MG63 (cell line): ENCODE measurements at regions not wholly inside any gene's neighbourhood (a gene's known extent, or its start where the extent isn't known, plus 50 kb on each side); places are given as distances from the start of the nearest gene placed in this dataset.
"Not testable (repeated sequence)": the region's sequence is repeated elsewhere in the genome, so short reads cannot be mapped to it uniquely, and the experiment has no call there.

Source experiments
- DNase-seq: peaks from one replicate; pipeline ENCODE4 v3.0.0-alpha.2; 2020
- H3K27me3 ChIP-seq: fragments of 250-450 bp; sonication (Bioruptor Pico); 2 replicates; pipeline ENCODE4 v1.5.1; 2020; ENCODE audit warnings: mild to moderate bottlenecking, moderate library complexity
- H3K36me3 ChIP-seq: fragments of 250-450 bp; sonication (Bioruptor Pico); 2 replicates; pipeline ENCODE4 v1.5.1; 2020; ENCODE audit warnings: mild to moderate bottlenecking, moderate library complexity
- H3K4me3 ChIP-seq: fragments of 250-450 bp; sonication (Bioruptor Pico); 2 replicates; pipeline ENCODE4 v1.5.1; 2020; ENCODE audit warnings: mild to moderate bottlenecking, moderate library complexity
- H3K9me3 ChIP-seq: fragments of 250-450 bp; sonication (Bioruptor Pico); 2 replicates; pipeline ENCODE4 v1.5.1; 2020; ENCODE audit warnings: mild to moderate bottlenecking, moderate library complexity

GRCh38 chr2:173690349-173690748 lies 274.8 kb downstream of the SP3 start:
- H3K36me3 ChIP-seq = no peaks in the 10 kb centered on the region
- H3K9me3 ChIP-seq = no peaks in the 10 kb centered on the region
- no peak for DNase-seq
- no peak overlapping the region for H3K4me3 ChIP-seq
- no peaks in the 10 kb centered on the region for H3K27me3 ChIP-seq

- Histone ChIP-seq H3K36me3 (no peaks in the 10 kb centered on the region), H3K4me3 (no peak overlapping the region), H3K9me3 (no peaks in the 10 kb centered on the region), H3K27me3 (no peaks in the 10 kb centered on the region)
- no peak for DNase-seq
These were observed 273.1 kb downstream of the SP3 start for GRCh38 chr2:173692068-173692467.

- Histone ChIP-seq H3K36me3 (no peaks in the 10 kb centered on the region), H3K9me3 (no peaks in the 10 kb centered on the region), H3K27me3 (no peaks in the 10 kb centered on the region), H3K4me3 (no peak overlapping the region)
- DNase-seq = no peak
These were observed 272.1 kb downstream of the SP3 start for GRCh38 chr2:173693044-173693589.

GRCh38 chr2:173696274-173696673 lies 268.9 kb downstream of the SP3 start:
- no peak overlapping the region for H3K4me3 ChIP-seq
- H3K36me3 ChIP-seq = no peaks in the 10 kb centered on the region
- no peaks in the 10 kb centered on the region for H3K9me3 ChIP-seq
- no peak for DNase-seq
- no peaks in the 10 kb centered on the region for H3K27me3 ChIP-seq

DNA sequence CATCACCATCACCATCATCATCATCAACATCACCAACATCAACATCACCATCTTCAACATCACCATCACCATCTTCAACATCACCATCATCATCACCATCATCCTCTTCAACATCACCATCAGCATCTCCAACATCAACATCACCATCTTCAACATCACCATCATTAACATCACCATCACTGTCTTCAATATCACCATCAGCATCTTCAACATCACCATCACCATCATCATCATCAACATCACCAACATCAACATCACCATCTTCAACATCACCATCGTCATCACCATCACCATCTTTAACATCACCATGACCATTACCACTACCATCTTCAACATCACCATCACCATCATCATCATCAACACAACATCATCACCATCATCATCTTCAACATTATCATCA lies 267.2 kb downstream of the SP3 start:
- Histone ChIP-seq H3K9me3 (no peaks in the 10 kb centered on the region), H3K27me3 (no peaks in the 10 kb centered on the region), H3K4me3 (no peak overlapping the region), H3K36me3 (no peaks in the 10 kb centered on the region)
- no peak for DNase-seq

DNA sequence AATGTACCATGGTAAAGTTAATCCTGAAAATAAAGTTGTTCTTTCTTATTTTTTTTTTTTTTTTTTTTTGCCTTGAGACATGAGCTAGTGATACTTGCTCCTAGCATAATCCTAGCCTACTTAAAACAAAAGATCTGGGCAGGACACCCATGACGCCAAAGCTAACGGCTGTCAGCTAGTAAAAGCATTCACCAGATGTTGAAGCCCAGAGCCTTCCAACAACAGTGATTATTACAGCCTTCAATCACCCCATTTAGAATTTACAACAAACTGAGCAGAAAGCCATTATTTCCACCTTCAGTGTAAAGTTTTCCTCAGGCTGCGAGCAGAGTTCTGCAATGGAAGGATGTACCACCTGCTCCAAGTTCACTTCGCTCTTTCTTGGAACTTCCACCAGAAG lies 259.5 kb downstream of the SP3 start:
- Histone ChIP-seq H3K9me3 (no peaks in the 10 kb centered on the region), H3K27me3 (no peaks in the 10 kb centered on the region), H3K36me3 (no peaks in the 10 kb centered on the region), H3K4me3 (no peak overlapping the region)
- DNase-seq = no peak

DNA sequence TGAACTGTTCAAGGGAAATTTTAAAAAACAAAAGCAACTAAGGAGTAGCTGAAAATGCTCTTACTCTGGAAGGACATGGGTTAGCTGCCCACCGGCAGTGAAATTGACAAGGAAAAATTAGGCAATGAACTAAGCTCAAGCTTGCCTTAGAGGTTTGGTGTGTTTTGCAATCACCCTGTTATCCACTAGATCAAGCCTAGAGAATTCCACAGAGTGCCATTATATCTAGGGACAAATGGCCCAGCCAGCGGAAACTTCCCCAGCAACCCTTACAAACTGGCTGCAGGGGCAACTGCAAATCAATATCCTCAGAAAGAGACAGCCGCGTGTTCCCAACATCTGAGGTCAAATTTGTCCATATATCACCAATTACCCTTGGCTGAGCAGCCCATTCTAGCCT lies 258.2 kb downstream of the SP3 start:
- Histone ChIP-seq H3K9me3 (no peaks in the 10 kb centered on the region), H3K36me3 (no peaks in the 10 kb centered on the region)

GRCh38 chr2:173708806-173709205 lies 256.4 kb downstream of the SP3 start:
- no peaks in the 10 kb centered on the region for H3K27me3 ChIP-seq
- no peak for DNase-seq
- H3K4me3 ChIP-seq = no peak overlapping the region
- no peaks in the 10 kb centered on the region for H3K9me3 ChIP-seq
- no peaks in the 10 kb centered on the region for H3K36me3 ChIP-seq

More for the DNA sequence above, 258.2 kb downstream of the SP3 start:
- no peak for DNase-seq
- no peak overlapping the region for H3K4me3 ChIP-seq
- no peaks in the 10 kb centered on the region for H3K27me3 ChIP-seq

GRCh38 chr2:173711816-173712215 lies 253.4 kb downstream of the SP3 start:
- Histone ChIP-seq H3K27me3 (no peaks in the 10 kb centered on the region), H3K4me3 (no peak overlapping the region), H3K36me3 (no peaks in the 10 kb centered on the region), H3K9me3 (no peaks in the 10 kb centered on the region)
- no peak for DNase-seq

GRCh38 chr2:173713904-173714555 lies 251.1 kb downstream of the SP3 start:
- DNase-seq = no peak
- Histone ChIP-seq H3K27me3 (no peaks in the 10 kb centered on the region), H3K36me3 (no peaks in the 10 kb centered on the region), H3K9me3 (no peaks in the 10 kb centered on the region), H3K4me3 (no peak overlapping the region)

GRCh38 chr2:173715441-173715840 lies 249.7 kb downstream of the SP3 start:
- Histone ChIP-seq H3K27me3 (no peaks in the 10 kb centered on the region), H3K9me3 (no peaks in the 10 kb centered on the region), H3K36me3 (no peaks in the 10 kb centered on the region), H3K4me3 (no peak overlapping the region)
- no peak for DNase-seq

DNA sequence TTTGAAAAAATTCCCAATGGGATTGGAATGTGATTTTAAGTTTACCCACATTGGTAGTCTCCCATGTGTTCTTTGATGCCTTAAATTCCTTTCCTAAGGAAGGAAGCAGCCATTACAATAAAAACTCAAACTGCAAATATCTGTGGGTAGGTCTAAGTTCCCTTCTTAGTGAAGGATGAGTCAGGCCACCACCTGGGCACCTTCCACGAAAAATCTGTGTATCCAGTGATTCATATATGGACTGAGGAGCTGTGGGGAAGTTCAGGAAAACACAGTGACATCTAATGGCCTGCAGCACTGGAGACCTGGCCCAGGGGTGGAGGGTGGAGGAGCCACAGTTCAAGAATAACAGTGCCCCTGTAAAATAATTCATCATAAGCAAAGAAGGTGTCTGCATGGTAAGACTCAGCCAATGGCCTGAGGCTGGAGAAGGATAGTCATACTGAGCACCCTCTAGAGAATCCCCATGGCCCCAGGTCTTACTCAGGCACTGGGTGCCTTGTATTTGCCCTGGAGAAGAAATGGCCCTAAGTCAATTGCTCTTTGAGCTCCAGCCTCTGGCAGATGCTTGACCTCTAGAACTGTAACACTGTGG lies 248.6 kb downstream of the SP3 start:
- no peaks in the 10 kb centered on the region for H3K27me3 ChIP-seq
- no peak for DNase-seq
- H3K9me3 ChIP-seq = no peaks in the 10 kb centered on the region
- no peak overlapping the region for H3K4me3 ChIP-seq
- H3K36me3 ChIP-seq = no peaks in the 10 kb centered on the region

GRCh38 chr2:173719471-173719870 lies 245.7 kb downstream of the SP3 start:
- no peak for DNase-seq
- Histone ChIP-seq H3K9me3 (no peaks in the 10 kb centered on the region), H3K27me3 (no peaks in the 10 kb centered on the region), H3K4me3 (no peak overlapping the region), H3K36me3 (no peaks in the 10 kb centered on the region)

DNA sequence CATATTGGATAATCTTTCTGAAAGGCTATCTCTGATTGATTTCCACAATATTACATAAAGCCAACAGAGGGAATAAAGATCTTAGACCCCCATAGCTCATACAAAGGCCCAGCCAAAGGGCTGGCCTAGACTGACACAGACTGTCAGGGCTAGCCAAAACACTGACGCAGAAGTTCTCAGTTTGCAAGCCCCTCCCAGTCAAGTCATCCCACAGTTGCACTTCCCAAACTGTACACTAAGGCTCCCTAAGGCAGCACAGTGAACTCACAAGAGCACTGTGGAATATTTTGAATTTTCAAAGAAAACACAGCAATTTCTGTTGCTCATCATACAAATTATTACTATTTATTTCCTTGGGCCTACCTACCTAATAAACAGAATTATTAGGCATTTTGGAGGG lies 244.9 kb downstream of the SP3 start:
- no peaks in the 10 kb centered on the region for H3K9me3 ChIP-seq
- H3K4me3 ChIP-seq = no peak overlapping the region
- no peaks in the 10 kb centered on the region for H3K36me3 ChIP-seq
- DNase-seq = peak; percentile 43
- no peaks in the 10 kb centered on the region for H3K27me3 ChIP-seq

DNA sequence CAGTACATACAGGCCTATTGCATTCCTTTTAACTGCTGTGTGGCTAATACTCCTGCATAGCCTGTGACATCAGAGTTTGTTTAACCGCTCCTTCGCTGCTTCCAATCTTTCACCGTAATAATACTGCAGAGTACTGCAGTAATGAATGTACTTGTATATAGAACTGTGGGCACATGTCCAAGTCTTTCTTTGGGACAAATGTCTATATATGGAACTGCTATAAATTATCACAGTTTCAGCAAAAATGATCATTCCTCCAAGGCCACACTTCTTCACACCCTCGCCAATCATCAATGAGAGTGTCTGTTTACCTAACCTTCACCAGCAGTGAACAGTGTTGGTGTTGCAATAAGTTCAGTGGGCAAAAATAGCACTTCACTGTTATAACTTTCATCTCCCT lies 230.4 kb downstream of the SP3 start:
- DNase-seq = no peak
- H3K27me3 ChIP-seq = no peaks in the 10 kb centered on the region
- H3K36me3 ChIP-seq = no peaks in the 10 kb centered on the region
- no peak overlapping the region for H3K4me3 ChIP-seq
- H3K9me3 ChIP-seq = no peaks in the 10 kb centered on the region

- DNase-seq, H3K4me3 ChIP-seq, H3K9me3 ChIP-seq, H3K36me3 ChIP-seq, H3K27me3 ChIP-seq: not testable (repeated sequence)
These were observed 227.1 kb downstream of the SP3 start for GRCh38 chr2:173737954-173738575.

DNA sequence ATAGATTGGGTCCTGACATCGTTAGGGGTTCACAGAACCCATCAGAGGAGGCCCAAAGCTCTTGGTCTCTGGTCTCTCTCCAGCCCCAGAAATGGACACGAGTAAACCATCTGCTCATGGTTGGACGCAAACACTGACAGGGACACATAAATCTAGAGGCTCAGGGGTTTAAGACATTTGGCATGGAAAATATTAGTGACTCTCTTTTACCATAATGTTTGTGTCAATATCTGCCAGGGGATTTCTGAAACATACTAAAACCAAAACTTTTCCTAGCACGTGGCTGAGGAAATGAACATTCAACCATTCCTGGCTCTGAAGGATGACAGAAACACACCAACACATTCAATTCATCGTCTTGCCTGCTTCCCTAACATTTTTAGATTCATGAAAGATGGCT lies 226.2 kb downstream of the SP3 start:
- Histone ChIP-seq H3K27me3 (no peaks in the 10 kb centered on the region; the same call in 1 of the 2 replicates), H3K36me3 (no peaks in the 10 kb centered on the region), H3K4me3 (no peak overlapping the region), H3K9me3 (no peaks in the 10 kb centered on the region)
- no peak for DNase-seq

- Histone ChIP-seq H3K4me3 (no peak overlapping the region), H3K36me3 (no peaks in the 10 kb centered on the region), H3K27me3 (no peaks in the 10 kb centered on the region; the same call in 1 of the 2 replicates), H3K9me3 (no peaks in the 10 kb centered on the region)
- no peak for DNase-seq
These were observed 224.5 kb downstream of the SP3 start for GRCh38 chr2:173740639-173741038.
